Neuronal stem cell (in vitro differentiated cells): ENCODE measurements at regions not wholly inside any gene's neighbourhood (a gene's known extent, or its start where the extent isn't known, plus 50 kb on each side); places are given as distances from the start of the nearest gene placed in this dataset.

Experiments
- DNase-seq: peaks from one replicate; pipeline ENCODE4 v3.0.0-alpha.2; 2013; ENCODE audit warnings: low spot score
- H2AFZ ChIP-seq: one replicate; pipeline ENCODE4 v1.6.1; 2013; ENCODE audit warnings: mild to moderate bottlenecking, low read length, inconsistent platforms
- H2AK5ac ChIP-seq: 2 replicates; pipeline ENCODE4 v1.6.1; 2013; ENCODE audit warnings: low read depth, mild to moderate bottlenecking, inconsistent platforms, low read length, moderate library complexity, mixed read lengths
- H2BK120ac ChIP-seq: 2 replicates; pipeline ENCODE4 v1.6.1; 2013; ENCODE audit warnings: low read depth, mild to moderate bottlenecking, inconsistent platforms, low read length, moderate library complexity, mixed read lengths
- H2BK12ac ChIP-seq: one replicate; pipeline ENCODE4 v1.6.1; 2013; ENCODE audit warnings: low read length, inconsistent platforms
- H2BK15ac ChIP-seq: 2 replicates; pipeline ENCODE4 v1.6.1; 2013; ENCODE audit warnings: mild to moderate bottlenecking, low read length, inconsistent platforms, mixed read lengths
- H2BK5ac ChIP-seq: one replicate; pipeline ENCODE4 v1.6.1; 2013; ENCODE audit warnings: inconsistent platforms, mild to moderate bottlenecking, low read length, moderate library complexity
- H3K14ac ChIP-seq: one replicate; pipeline ENCODE4 v1.6.1; 2013; ENCODE audit warnings: low read length, inconsistent platforms
- H3K18ac ChIP-seq: 2 replicates; pipeline ENCODE4 v1.6.1; 2013; ENCODE audit warnings: low read length, inconsistent platforms
- H3K23ac ChIP-seq: 2 replicates; pipeline ENCODE4 v1.6.1; 2013; ENCODE audit warnings: low read depth, mild to moderate bottlenecking, mixed read lengths, low read length, inconsistent platforms; ENCODE audit not compliant: poor library complexity
- H3K27ac ChIP-seq: replicated peaks from 3 replicates; pipeline ENCODE4 v1.5.1; 2013; ENCODE audit warnings: low read length, inconsistent platforms
- H3K27me3 ChIP-seq, 3 experiments: 2 replicates each; pipeline ENCODE4 v1.6.1; 2013; ENCODE audit warnings: low read length in 3 of 3, mild to moderate bottlenecking in 2 of 3, inconsistent platforms in 1 of 3, low read depth in 1 of 3, mixed read lengths in 1 of 3, moderate library complexity in 1 of 3; ENCODE audit not compliant: control insufficient read depth in 3 of 3, insufficient read depth in 3 of 3
- H3K36me3 ChIP-seq, 2 donors: replicated peaks in 1 of 2; 2 replicates each; pipeline ENCODE4 v1.6.1; 2013; ENCODE audit warnings: low read length in 2 of 2; ENCODE audit not compliant: control insufficient read depth in 2 of 2, insufficient read depth in 2 of 2
- H3K4ac ChIP-seq: 2 replicates; pipeline ENCODE4 v1.6.1; 2013; ENCODE audit warnings: inconsistent platforms, mild to moderate bottlenecking, low read length, moderate library complexity
- H3K4me1 ChIP-seq, 2 donors: 1 replicate in 1 of 2; 2 replicates in 1 of 2; pipeline ENCODE4 v1.6.1; 2013; ENCODE audit warnings: low read length in 2 of 2, low read depth in 1 of 2; ENCODE audit not compliant: control insufficient read depth in 2 of 2, insufficient read depth in 1 of 2
- H3K4me2 ChIP-seq: one replicate; pipeline ENCODE4 v1.6.1; 2013; ENCODE audit warnings: mild to moderate bottlenecking, low read length, inconsistent platforms; ENCODE audit not compliant: insufficient read depth, poor library complexity, severe bottlenecking
- H3K4me3 ChIP-seq, 2 donors: 2 replicates each; pipeline ENCODE4 v1.5.1; 2013; ENCODE audit warnings: low read length in 2 of 2, mild to moderate bottlenecking in 2 of 2, inconsistent platforms in 1 of 2, moderate library complexity in 1 of 2
- H3K79me1 ChIP-seq: one replicate; pipeline ENCODE4 v1.6.1; 2013; ENCODE audit warnings: low read depth, mild to moderate bottlenecking, inconsistent platforms, low read length, moderate library complexity
- H3K9ac ChIP-seq: one replicate; pipeline ENCODE4 v1.6.1; 2013; ENCODE audit warnings: mild to moderate bottlenecking, low read depth, low read length, inconsistent platforms; ENCODE audit not compliant: poor library complexity
- H3K9me3 ChIP-seq, 2 donors: replicated peaks in 1 of 2; 2 replicates each; pipeline versions ENCODE3 to v1.6.1; 2013; ENCODE audit warnings: low read length in 2 of 2, mild to moderate bottlenecking in 2 of 2, inconsistent platforms in 1 of 2, low read depth in 1 of 2, mixed read lengths in 1 of 2, moderate library complexity in 1 of 2; ENCODE audit not compliant: control insufficient read depth in 2 of 2, insufficient read depth in 1 of 2
- H4K8ac ChIP-seq: one replicate; pipeline ENCODE4 v1.6.1; 2013; ENCODE audit warnings: low read depth, mild to moderate bottlenecking, inconsistent platforms, low read length, moderate library complexity
- H4K91ac ChIP-seq: one replicate; pipeline ENCODE4 v1.6.1; 2013; ENCODE audit warnings: low read length, low read depth, mild to moderate bottlenecking, inconsistent platforms; ENCODE audit not compliant: poor library complexity
- WGBS, 2 donors: extraction: QIAGEN DNeasy Blood & Tissue Kit; methylation state at CpG; one replicate each; pipeline ENCODE4 v1.1.7; 2013; ENCODE audit warnings: missing lambda C conversion rate in 2 of 2, mixed read lengths in 1 of 2; ENCODE audit not compliant: insufficient read length in 2 of 2, insufficient replicate concordance in 1 of 2; ENCODE audit errors: extremely low coverage in 2 of 2; 5-methylcytosine and 5-hydroxymethylcytosine counted together

- Histone ChIP-seq H3K27me3 (no peaks in the 10 kb centered on the region), H3K36me3 (no peaks in the 10 kb centered on the region), H3K9me3 (no peaks in the 10 kb centered on the region), H3K18ac (no peak overlapping the region), H2AFZ (no peak overlapping the region), H3K4ac (no peak overlapping the region), H2BK15ac (no peak overlapping the region), H3K4me3 (no peak overlapping the region), H3K4me1 (peaks cover 0 to 3% of the 10 kb centered on the region in 2 donors), H2BK5ac (no peak overlapping the region), H4K8ac (no peak overlapping the region), H3K9ac (no peak overlapping the region), H4K91ac (no peak overlapping the region), H2BK12ac (no peak overlapping the region), H2AK5ac (no peak overlapping the region), H3K14ac (no peak overlapping the region), H3K27ac (no peak overlapping the region), H3K4me2 (no peak overlapping the region), H3K23ac (no peak overlapping the region), H3K79me1 (no peaks in the 10 kb centered on the region), H2BK120ac (no peak overlapping the region)
- no peak for DNase-seq
- WGBS, 2 donors = no CpG with 5 or more reads among the region's 1 CpG
Measured at GRCh38 chr4:71260544-71260943, 78.3 kb upstream of the SLC4A4 start.

DNA sequence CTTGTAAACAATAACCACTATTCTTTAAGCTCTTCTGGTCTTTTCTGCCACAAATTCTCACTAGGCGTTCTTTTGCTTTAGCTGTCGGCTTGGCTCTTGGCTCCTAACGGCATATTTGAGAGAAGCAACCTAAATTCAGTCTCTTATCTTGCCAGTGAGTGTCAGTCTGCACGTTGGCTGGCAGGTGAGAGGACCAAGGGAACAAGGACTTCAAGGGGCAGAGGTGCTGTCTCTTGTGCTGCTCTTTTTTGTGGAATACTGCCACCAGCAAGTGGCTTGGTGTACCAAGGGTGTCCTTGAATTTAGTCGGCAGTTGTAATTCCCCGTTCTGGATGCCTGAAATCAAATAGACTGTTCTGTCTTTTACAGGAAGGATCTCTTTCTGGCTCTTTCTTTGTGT is 77.8 kb upstream of the SLC4A4 start:
- DNase-seq = no peak

DNA sequence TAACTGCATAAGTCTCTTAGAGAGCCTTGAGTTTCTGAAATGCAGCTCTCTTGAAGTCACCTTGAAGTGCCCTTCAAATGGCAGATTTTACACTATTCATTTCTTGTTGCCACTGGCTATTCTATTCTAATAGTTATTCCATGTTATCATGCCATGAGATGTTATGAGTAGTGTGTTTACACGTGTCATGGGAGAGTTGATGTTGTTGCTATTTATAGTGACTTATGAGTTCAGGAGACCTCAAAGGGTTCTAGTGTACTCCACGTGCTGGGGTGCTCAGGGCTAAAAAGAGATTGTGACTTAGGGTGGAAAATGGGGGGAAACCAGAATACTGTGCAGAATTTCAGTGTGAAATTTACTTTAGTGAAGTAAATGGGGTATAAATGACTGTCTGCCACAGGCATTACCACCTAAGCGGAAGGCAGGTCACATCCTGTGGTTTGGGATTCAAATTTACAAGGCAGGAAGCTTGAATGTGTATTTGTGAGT is 77.1 kb upstream of the SLC4A4 start:
- Histone ChIP-seq H3K23ac (no peak overlapping the region), H3K4ac (no peak overlapping the region), H2BK15ac (no peak overlapping the region), H3K4me3 (no peak overlapping the region), H2AFZ (no peak overlapping the region), H3K18ac (no peak overlapping the region), H3K27ac (no peak overlapping the region), H3K79me1 (no peaks in the 10 kb centered on the region), H3K9ac (no peak overlapping the region), H3K36me3 (no peaks in the 10 kb centered on the region), H3K27me3 (no peaks in the 10 kb centered on the region), H2BK5ac (no peak overlapping the region), H3K4me1 (peaks cover 0 to 3% of the 10 kb centered on the region in 2 donors), H4K8ac (no peak overlapping the region), H2BK120ac (no peak overlapping the region), H2BK12ac (no peak overlapping the region), H3K14ac (no peak overlapping the region), H3K4me2 (no peak overlapping the region), H2AK5ac (no peak overlapping the region), H4K91ac (no peak overlapping the region), H3K9me3 (no peaks in the 10 kb centered on the region)
- WGBS, 2 donors = no CpG with 5 or more reads among the region's 3 CpGs
- DNase-seq = no peak

More for the DNA sequence above, 77.8 kb upstream of the SLC4A4 start:
- H3K79me1 ChIP-seq = no peaks in the 10 kb centered on the region
- no peak overlapping the region for H3K4ac ChIP-seq
- no peak overlapping the region for H3K4me3 ChIP-seq
- H2AK5ac ChIP-seq = no peak overlapping the region
- H2BK12ac ChIP-seq = no peak overlapping the region
- H2BK15ac ChIP-seq = no peak overlapping the region
- no peak overlapping the region for H3K9ac ChIP-seq
- no peaks in the 10 kb centered on the region for H3K27me3 ChIP-seq
- H3K36me3 ChIP-seq = no peaks in the 10 kb centered on the region
- no peak overlapping the region for H2BK120ac ChIP-seq
- H3K9me3 ChIP-seq = no peaks in the 10 kb centered on the region
- no peak overlapping the region for H2BK5ac ChIP-seq
- no peak overlapping the region for H3K27ac ChIP-seq
- no peak overlapping the region for H3K18ac ChIP-seq
- no CpG with 5 or more reads among the region's 6 CpGs for WGBS, 2 donors
- no peak overlapping the region for H2AFZ ChIP-seq
- H3K23ac ChIP-seq = no peak overlapping the region
- no peak overlapping the region for H4K8ac ChIP-seq
- H3K4me2 ChIP-seq = no peak overlapping the region
- no peak overlapping the region for H4K91ac ChIP-seq
- H3K4me1 ChIP-seq = peaks cover 0 to 3% of the 10 kb centered on the region in 2 donors
- no peak overlapping the region for H3K14ac ChIP-seq

DNA sequence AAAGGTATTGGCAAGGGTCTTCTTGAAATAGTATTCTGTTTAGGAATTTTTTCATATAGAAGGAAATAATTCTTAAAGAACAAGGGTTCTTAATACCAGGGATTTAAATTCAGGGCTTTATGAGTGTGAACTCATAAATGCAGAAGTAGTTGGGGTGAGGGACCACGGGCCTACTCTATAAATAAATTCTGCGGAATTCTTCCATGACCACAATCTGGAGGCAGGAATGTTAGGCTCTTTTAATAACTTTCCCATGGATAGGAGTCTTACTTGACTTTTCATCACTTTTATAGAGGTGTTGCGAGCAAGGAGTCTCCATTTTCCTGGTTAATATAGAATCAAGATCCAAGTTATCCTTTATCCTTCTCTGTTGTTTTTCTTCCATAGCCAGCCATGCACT is 76.7 kb upstream of the SLC4A4 start:
- Histone ChIP-seq H3K4me3 (no peak overlapping the region), H3K9ac (no peak overlapping the region), H3K4ac (no peak overlapping the region), H2AFZ (no peak overlapping the region), H3K4me1 (peaks cover 0 to 3% of the 10 kb centered on the region in 2 donors), H2AK5ac (no peak overlapping the region), H2BK12ac (no peak overlapping the region), H3K18ac (no peak overlapping the region), H3K9me3 (no peaks in the 10 kb centered on the region), H3K27me3 (no peaks in the 10 kb centered on the region), H4K8ac (no peak overlapping the region), H2BK120ac (no peak overlapping the region), H3K27ac (no peak overlapping the region), H2BK15ac (no peak overlapping the region), H3K23ac (no peak overlapping the region), H3K4me2 (no peak overlapping the region), H2BK5ac (no peak overlapping the region), H3K36me3 (no peaks in the 10 kb centered on the region), H3K79me1 (no peaks in the 10 kb centered on the region), H4K91ac (no peak overlapping the region), H3K14ac (no peak overlapping the region)
- no CpG with 5 or more reads among the region's 3 CpGs for WGBS, 2 donors
- no peak for DNase-seq
